Mucosa of descending colon (tissue), 3 donors: ENCODE measurements at regions not wholly inside any gene's neighbourhood (a gene's known extent, or its start where the extent isn't known, plus 50 kb on each side); places are given as distances from the start of the nearest gene placed in this dataset.
"Not testable (repeated sequence)": the region's sequence is repeated elsewhere in the genome, so short reads cannot be mapped to it uniquely, and the experiment has no call there.

Source experiments
- ATAC-seq: fragments of 200-7000 bp; cut with Tn5 transposase; one replicate; pipeline ENCODE4 v1.9.1; 2020; ENCODE audit warnings: mild to moderate bottlenecking, moderate library complexity
- DNase-seq, 3 donors: peaks; one replicate each; pipeline ENCODE4 v3.0.0-alpha.2; 2020
- H3K36me3 ChIP-seq: fragments of 200-600 bp; one replicate; pipeline ENCODE4 v1.8.0; 2021; ENCODE audit warnings: low read depth, mild to moderate bottlenecking
- H3K4me1 ChIP-seq: fragments of 200-600 bp; one replicate; pipeline ENCODE4 v1.8.0; 2021; ENCODE audit warnings: low read depth, mild to moderate bottlenecking
- H3K4me3 ChIP-seq: fragments of 200-600 bp; one replicate; pipeline ENCODE4 v1.8.0; 2021; ENCODE audit warnings: mild to moderate bottlenecking
- H3K9me3 ChIP-seq: fragments of 200-600 bp; one replicate; pipeline ENCODE4 v1.8.0; 2021; ENCODE audit warnings: mild to moderate bottlenecking
- CTCF ChIP-seq: fragments of 200-600 bp; IDR thresholded peaks from one replicate; pipeline ENCODE4 v1.8.0; 2022; ENCODE audit warnings: antibody characterized with exemption, mild to moderate bottlenecking
- intact Hi-C, 2 donors: fragments of 100-400 bp; cut with DNase I in 1 of 2; cut with micrococcal nuclease in 1 of 2; formaldehyde crosslinking; loops; one replicate each; pipeline versions ENCODE4 v1.11.0 to v1.11.1; 2022; cut with DNase I, micrococcal nuclease
- donor health status: DM: no; HTN: no; CAD: no; lungs with moderate emphysema.
- donor health status: DM: no; HTN: no; CAD: no.
- donor health status: DM: no; HTN: yes; CAD: no.

- Histone ChIP-seq H3K36me3 (no peaks in the 10 kb centered on the region), H3K4me1 (no peaks in the 10 kb centered on the region), H3K9me3 (peaks cover 72% of the 10 kb centered on the region), H3K4me3 (no peak overlapping the region)
- no peak for ATAC-seq
- intact Hi-C loops: no loop called here
- DNase-seq: no peak
- TF ChIP-seq CTCF: no peak
Measured at GRCh38 chr4:33959519-33959918, 2284.8 kb downstream of the ARAP2 start.

- peaks cover 70% of the 10 kb centered on the region for H3K9me3 ChIP-seq
- H3K4me1 ChIP-seq: no peaks in the 10 kb centered on the region
- ATAC-seq: no peak
- no peak for DNase-seq
- no peak overlapping the region for H3K4me3 ChIP-seq
- no peak for TF ChIP-seq CTCF
- H3K36me3 ChIP-seq: no peaks in the 10 kb centered on the region
- intact Hi-C loops: no loop called here
Measured at GRCh38 chr4:33961761-33962160, 2282.6 kb downstream of the ARAP2 start.

- no peak for TF ChIP-seq CTCF
Measured at GRCh38 chr4:33966808-33967207, 2277.5 kb downstream of the ARAP2 start.

GRCh38 chr4:33974270-33974669 is 2270.0 kb downstream of the ARAP2 start:
- intact Hi-C loops: no loop called here
- H3K4me3 ChIP-seq: no peak overlapping the region
- no peaks in the 10 kb centered on the region for H3K4me1 ChIP-seq
- DNase-seq: no peak
- TF ChIP-seq CTCF: no peak
- no peak for ATAC-seq
- peaks cover 54% of the 10 kb centered on the region for H3K9me3 ChIP-seq
- H3K36me3 ChIP-seq: no peaks in the 10 kb centered on the region

More at GRCh38 chr4:33966808-33967207, 2277.5 kb downstream of the ARAP2 start:
- H3K4me3 ChIP-seq: no peak overlapping the region
- H3K36me3 ChIP-seq: no peaks in the 10 kb centered on the region
- peaks cover 66% of the 10 kb centered on the region for H3K9me3 ChIP-seq
- ATAC-seq (no peak), DNase-seq (no peak)
- intact Hi-C loops: no loop called here
- no peaks in the 10 kb centered on the region for H3K4me1 ChIP-seq

GRCh38 chr4:33975995-33976394 is 2268.3 kb downstream of the ARAP2 start:
- no peak for ATAC-seq
- no peak overlapping the region for H3K4me3 ChIP-seq
- intact Hi-C loops: no loop called here

GRCh38 chr4:33979781-33980180 is 2264.5 kb downstream of the ARAP2 start:
- intact Hi-C loops: not testable (repeated sequence)

More at GRCh38 chr4:33975995-33976394, 2268.3 kb downstream of the ARAP2 start:
- Histone ChIP-seq H3K9me3 (peaks cover 42% of the 10 kb centered on the region), H3K4me1 (no peaks in the 10 kb centered on the region), H3K36me3 (no peaks in the 10 kb centered on the region)
- no peak for TF ChIP-seq CTCF
- DNase-seq: no peak

More at GRCh38 chr4:33979781-33980180, 2264.5 kb downstream of the ARAP2 start:
- ATAC-seq, H3K36me3 ChIP-seq, DNase-seq, H3K4me3 ChIP-seq, H3K4me1 ChIP-seq: not testable (repeated sequence)
- H3K9me3 ChIP-seq: peaks cover 32% of the 10 kb centered on the region
